A673 (cell line): ENCODE measurements at regions not wholly inside any gene's neighbourhood (a gene's known extent, or its start where the extent isn't known, plus 50 kb on each side); places are given as distances from the start of the nearest gene placed in this dataset.

Experiments
- BruUV-seq: library from RNA; stranded (reverse); fragments of 400-500 nt; replicated peaks from 2 replicates; lab custom pipeline; 2021; lab: Mats Ljungman, UMichigan
- CTCF ChIA-PET: fragments of 300-600 bp; sonication (Branson Sonifier 250); formaldehyde crosslinking; loops from one replicate; lab custom pipeline; 2022; ENCODE audit warnings: antibody characterized with exemption; lab: Charles Lee
- POLR2A ChIA-PET: fragments of 300-600 bp; sonication (Branson Sonifier 250); formaldehyde crosslinking; loops from one replicate; lab custom pipeline; 2022; ENCODE audit warnings: antibody characterized with exemption; ENCODE audit not compliant: low non-redundant PET; lab: Charles Lee
- DNase-seq: peaks from one replicate; pipeline ENCODE4 v3.0.0-alpha.2; 2015; ENCODE audit warnings: low spot score
- H3K27ac ChIP-seq: fragments of 200-600 bp; sonication (generic); 2 replicates; pipeline ENCODE4 v1.5.1; 2016; ENCODE audit warnings: mixed run types, low read depth, mild to moderate bottlenecking, mixed read lengths, antibody characterized with exemption, low read length; ENCODE audit not compliant: poor library complexity, severe bottlenecking
- H3K27me3 ChIP-seq: fragments of 200-600 bp; sonication (generic); replicated peaks from 2 replicates; pipeline ENCODE4 v1.6.1; 2017; ENCODE audit warnings: mixed run types, low read depth, mild to moderate bottlenecking, mixed read lengths, antibody characterized with exemption, low read length; ENCODE audit not compliant: insufficient read depth, poor library complexity
- H3K36me3 ChIP-seq: fragments of 200-600 bp; sonication (generic); 2 replicates; pipeline ENCODE4 v1.6.1; 2016; ENCODE audit warnings: mixed run types, mild to moderate bottlenecking, mixed read lengths, antibody characterized with exemption, low read length; ENCODE audit not compliant: insufficient read depth, poor library complexity, severe bottlenecking
- H3K4me1 ChIP-seq: fragments of 200-600 bp; sonication (generic); 2 replicates; pipeline ENCODE4 v1.6.1; 2017; ENCODE audit warnings: mixed run types, mild to moderate bottlenecking, mixed read lengths, antibody characterized with exemption, low read length; ENCODE audit not compliant: insufficient read depth, poor library complexity, severe bottlenecking
- H3K4me3 ChIP-seq: fragments of 200-600 bp; sonication (generic); 2 replicates; pipeline ENCODE4 v1.5.1; 2016; ENCODE audit warnings: low read depth, mixed run types, mild to moderate bottlenecking, mixed read lengths, low read length; ENCODE audit not compliant: poor library complexity, severe bottlenecking
- H3K9me3 ChIP-seq: fragments of 200-600 bp; sonication (generic); 2 replicates; pipeline ENCODE4 v1.6.1; 2016; ENCODE audit warnings: mixed run types, low read depth, mild to moderate bottlenecking, mixed read lengths, antibody characterized with exemption, low read length; ENCODE audit not compliant: poor library complexity, severe bottlenecking
- EZH2 ChIP-seq: fragments of 200-600 bp; sonication (generic); IDR thresholded peaks from 2 replicates; pipeline ENCODE4 v1.6.1; 2017; ENCODE audit warnings: borderline replicate concordance, low read depth, mild to moderate bottlenecking, mixed read lengths, antibody characterized with exemption, low read length; ENCODE audit not compliant: poor library complexity, severe bottlenecking
- intact Hi-C: fragments of 100-400 bp; cut with micrococcal nuclease; formaldehyde crosslinking; loops from one replicate; pipeline ENCODE4 v1.10.0; 2022; ENCODE audit not compliant: unreplicated experiment
- TF ChIP-seq, protein P1 (sequence below): fragments of 300-800, 200-600 bp; sonication (generic); conservative IDR thresholded peaks from 2 replicates; pipeline ENCODE4 v1.5.1; 2017; ENCODE audit warnings: low read depth, mild to moderate bottlenecking, antibody characterized with exemption, low read length, moderate library complexity, mixed read lengths

- Histone ChIP-seq H3K36me3 (no peaks in the 10 kb centered on the region), H3K27ac (no peak overlapping the region), H3K9me3 (no peaks in the 10 kb centered on the region), H3K27me3 (no peaks in the 10 kb centered on the region), H3K4me3 (no peak overlapping the region), H3K4me1 (no peaks in the 10 kb centered on the region)
- BruUV-seq = no TSS peak
- no peak for TF ChIP-seq EZH2
- TF ChIP-seq, protein P1, sequence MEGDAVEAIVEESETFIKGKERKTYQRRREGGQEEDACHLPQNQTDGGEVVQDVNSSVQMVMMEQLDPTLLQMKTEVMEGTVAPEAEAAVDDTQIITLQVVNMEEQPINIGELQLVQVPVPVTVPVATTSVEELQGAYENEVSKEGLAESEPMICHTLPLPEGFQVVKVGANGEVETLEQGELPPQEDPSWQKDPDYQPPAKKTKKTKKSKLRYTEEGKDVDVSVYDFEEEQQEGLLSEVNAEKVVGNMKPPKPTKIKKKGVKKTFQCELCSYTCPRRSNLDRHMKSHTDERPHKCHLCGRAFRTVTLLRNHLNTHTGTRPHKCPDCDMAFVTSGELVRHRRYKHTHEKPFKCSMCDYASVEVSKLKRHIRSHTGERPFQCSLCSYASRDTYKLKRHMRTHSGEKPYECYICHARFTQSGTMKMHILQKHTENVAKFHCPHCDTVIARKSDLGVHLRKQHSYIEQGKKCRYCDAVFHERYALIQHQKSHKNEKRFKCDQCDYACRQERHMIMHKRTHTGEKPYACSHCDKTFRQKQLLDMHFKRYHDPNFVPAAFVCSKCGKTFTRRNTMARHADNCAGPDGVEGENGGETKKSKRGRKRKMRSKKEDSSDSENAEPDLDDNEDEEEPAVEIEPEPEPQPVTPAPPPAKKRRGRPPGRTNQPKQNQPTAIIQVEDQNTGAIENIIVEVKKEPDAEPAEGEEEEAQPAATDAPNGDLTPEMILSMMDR = no peak
- intact Hi-C loops = no loop called here
- DNase-seq = no peak
- ChIA-PET POLR2A (no interaction called here), CTCF (no interaction called here)
These were observed 131.3 kb upstream of the OGFRL1 start for GRCh38 chr6:71157345-71157744.

- Histone ChIP-seq H3K27ac (no peak overlapping the region), H3K36me3 (no peaks in the 10 kb centered on the region), H3K4me3 (no peak overlapping the region), H3K27me3 (no peaks in the 10 kb centered on the region), H3K9me3 (no peaks in the 10 kb centered on the region), H3K4me1 (no peaks in the 10 kb centered on the region)
- no peak for TF ChIP-seq EZH2
- TF ChIP-seq, protein P1 = no peak
- BruUV-seq = no TSS peak
- intact Hi-C loops = no loop called here
- CTCF ChIA-PET = no interaction called here
- POLR2A ChIA-PET = no interaction called here
- no peak for DNase-seq
These were observed 123.7 kb upstream of the OGFRL1 start for GRCh38 chr6:71164890-71165289.

DNA sequence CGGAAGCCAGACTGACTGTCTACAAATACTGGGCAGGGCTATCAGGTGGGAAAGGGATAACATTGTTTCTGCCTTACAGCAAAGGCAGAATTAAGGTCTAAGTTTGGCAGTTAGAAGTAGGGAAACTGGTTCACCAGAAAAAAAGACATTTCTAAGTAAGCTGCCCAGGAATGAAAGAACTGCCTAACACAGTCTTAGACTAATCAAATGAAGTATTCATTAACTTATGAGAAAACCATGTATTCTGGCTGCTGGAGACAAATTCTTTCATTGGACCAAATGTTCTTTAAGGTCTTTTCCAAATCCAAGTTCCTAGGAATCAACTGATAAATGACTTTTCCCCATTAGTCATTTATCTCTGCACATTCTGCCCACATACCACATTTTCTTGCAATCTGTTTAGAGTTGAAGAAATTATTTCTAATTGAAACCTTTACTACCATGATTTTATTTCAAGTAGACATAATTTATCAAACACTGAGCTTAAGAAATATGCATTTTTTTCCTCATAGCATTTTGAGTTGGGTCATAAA lies 120.3 kb upstream of the OGFRL1 start:
- Histone ChIP-seq H3K9me3 (no peaks in the 10 kb centered on the region), H3K4me1 (no peaks in the 10 kb centered on the region), H3K36me3 (no peaks in the 10 kb centered on the region), H3K27me3 (no peaks in the 10 kb centered on the region), H3K4me3 (no peak overlapping the region), H3K27ac (no peak overlapping the region)
- ChIA-PET CTCF (no interaction called here), POLR2A (interaction anchor here (0.8 kb wide), 1 partner anchor 1505 kb away, joined by 3 read pairs; no protein-coding TSS in a partner anchor)
- intact Hi-C loops = no loop called here
- no TSS peak for BruUV-seq
- DNase-seq = no peak
- TF ChIP-seq, protein P1 = no peak
- TF ChIP-seq EZH2 = no peak
